ENCODE measurements at regions not wholly inside any gene's neighbourhood (a gene's known extent, or its start where the extent isn't known, plus 50 kb on each side); places are given as distances from the start of the nearest gene placed in this dataset.

- no peak for TF ChIP-seq CTCF (IDR thresholded peaks at IDR 0.05)
- no peak for TF ChIP-seq EZH2 (IDR thresholded peaks at IDR 0.05)
- TF ChIP-seq EZH2phosphoT487 (IDR thresholded peaks at IDR 0.05), result no peak
Observed at GRCh38 chr1:5111581-5111980, 457.2 kb downstream of the AJAP1 start.

Measured in neural progenitor cell (in vitro differentiated cells).